Testis (tissue), 2 donors: ENCODE measurements at regions not wholly inside any gene's neighbourhood (a gene's known extent, or its start where the extent isn't known, plus 50 kb on each side); places are given as distances from the start of the nearest gene placed in this dataset.
A peak's percentile ranks its signal among the peaks of the same experiment; 100 is the strongest.

Source experiments
- DNase-seq: peaks from one replicate; pipeline ENCODE4 v3.0.0-alpha.2; 2019
- H3K27ac ChIP-seq, 2 donors: fragments of 200-600 bp; sonication (generic); one replicate each; pipeline ENCODE4 v1.5.1; 2019
- H3K27me3 ChIP-seq: fragments of 200-600 bp; sonication (generic); one replicate; pipeline ENCODE4 v1.5.1; 2019
- H3K36me3 ChIP-seq: fragments of 200-600 bp; sonication (generic); one replicate; pipeline ENCODE4 v1.5.1; 2017; ENCODE audit warnings: low read depth; ENCODE audit errors: missing control alignments
- H3K4me1 ChIP-seq: fragments of 200-600 bp; sonication (generic); one replicate; pipeline ENCODE4 v1.5.1; 2019
- H3K4me3 ChIP-seq, 2 donors: fragments of 200-600 bp; sonication (generic); one replicate each; pipeline ENCODE4 v1.5.1; 2017 to 2019
- H3K9me3 ChIP-seq: fragments of 200-600 bp; sonication (generic); one replicate; pipeline ENCODE4 v1.5.1; 2017
- POLR2A ChIP-seq: fragments of 450-650 bp; IDR thresholded peaks from one replicate; pipeline ENCODE4 v1.6.1; 2017; ENCODE audit warnings: antibody characterized with exemption, mild to moderate bottlenecking, moderate library complexity
- WGBS, 2 donors: methylation state at CpG; one replicate each; pipeline ENCODE4 v1.1.5; 2018; 5-methylcytosine and 5-hydroxymethylcytosine counted together
- intact Hi-C: fragments of 100-400 bp; cut with DNase I; formaldehyde crosslinking; loops from one replicate; pipeline ENCODE4 v1.15.1; 2023; ENCODE audit warnings: low total_unique reads
- TF ChIP-seq, protein P1 (sequence below), 3 experiments: fragments of 450-650 bp in 2 of 3; fragments of 200-600 bp in 1 of 3; sonication (generic) in 1 of 3; IDR thresholded peaks; one replicate each; pipeline ENCODE4 v1.5.1; 2016 to 2019; ENCODE audit warnings: antibody characterized with exemption in 3 of 3, mild to moderate bottlenecking in 2 of 3, moderate library complexity in 1 of 3

DNA sequence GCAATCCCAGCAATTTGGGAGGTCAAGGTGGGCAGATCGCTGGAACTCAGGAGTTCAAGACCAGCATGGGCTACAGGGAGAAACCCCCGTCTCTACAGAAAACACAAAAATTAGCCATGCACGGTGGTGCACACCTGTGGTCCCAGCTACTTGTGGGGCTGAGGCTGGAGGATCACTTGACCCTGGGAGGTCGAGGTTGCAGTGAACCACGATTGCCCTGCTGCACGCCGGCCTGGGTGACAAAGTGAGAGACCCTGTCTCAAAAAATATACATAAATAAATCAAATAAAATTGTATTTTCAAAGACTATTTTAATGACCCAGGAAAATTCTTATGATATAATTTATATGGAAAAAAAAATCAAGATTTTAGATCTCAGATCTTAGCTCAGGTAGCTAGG is 191.5 kb downstream of the ZFP36L2 start:
- DNase-seq = no peak
- intact Hi-C loops = no loop called here
- no peaks in the 10 kb centered on the region for H3K27me3 ChIP-seq
- no peaks in the 10 kb centered on the region for H3K9me3 ChIP-seq
- no peaks in the 10 kb centered on the region for H3K36me3 ChIP-seq
- peaks cover 15% of the 10 kb centered on the region for H3K4me1 ChIP-seq
- WGBS, 2 donors = 92 to 93% methylated on average over 7 of the region's 7 CpGs
- H3K27ac ChIP-seq = no peak overlapping the region
- TF ChIP-seq, protein P1, sequence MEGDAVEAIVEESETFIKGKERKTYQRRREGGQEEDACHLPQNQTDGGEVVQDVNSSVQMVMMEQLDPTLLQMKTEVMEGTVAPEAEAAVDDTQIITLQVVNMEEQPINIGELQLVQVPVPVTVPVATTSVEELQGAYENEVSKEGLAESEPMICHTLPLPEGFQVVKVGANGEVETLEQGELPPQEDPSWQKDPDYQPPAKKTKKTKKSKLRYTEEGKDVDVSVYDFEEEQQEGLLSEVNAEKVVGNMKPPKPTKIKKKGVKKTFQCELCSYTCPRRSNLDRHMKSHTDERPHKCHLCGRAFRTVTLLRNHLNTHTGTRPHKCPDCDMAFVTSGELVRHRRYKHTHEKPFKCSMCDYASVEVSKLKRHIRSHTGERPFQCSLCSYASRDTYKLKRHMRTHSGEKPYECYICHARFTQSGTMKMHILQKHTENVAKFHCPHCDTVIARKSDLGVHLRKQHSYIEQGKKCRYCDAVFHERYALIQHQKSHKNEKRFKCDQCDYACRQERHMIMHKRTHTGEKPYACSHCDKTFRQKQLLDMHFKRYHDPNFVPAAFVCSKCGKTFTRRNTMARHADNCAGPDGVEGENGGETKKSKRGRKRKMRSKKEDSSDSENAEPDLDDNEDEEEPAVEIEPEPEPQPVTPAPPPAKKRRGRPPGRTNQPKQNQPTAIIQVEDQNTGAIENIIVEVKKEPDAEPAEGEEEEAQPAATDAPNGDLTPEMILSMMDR (IDR thresholded peaks at IDR 0.05) = no peak
- no peak for TF ChIP-seq POLR2A
- H3K4me3 ChIP-seq = no peak overlapping the region

DNA sequence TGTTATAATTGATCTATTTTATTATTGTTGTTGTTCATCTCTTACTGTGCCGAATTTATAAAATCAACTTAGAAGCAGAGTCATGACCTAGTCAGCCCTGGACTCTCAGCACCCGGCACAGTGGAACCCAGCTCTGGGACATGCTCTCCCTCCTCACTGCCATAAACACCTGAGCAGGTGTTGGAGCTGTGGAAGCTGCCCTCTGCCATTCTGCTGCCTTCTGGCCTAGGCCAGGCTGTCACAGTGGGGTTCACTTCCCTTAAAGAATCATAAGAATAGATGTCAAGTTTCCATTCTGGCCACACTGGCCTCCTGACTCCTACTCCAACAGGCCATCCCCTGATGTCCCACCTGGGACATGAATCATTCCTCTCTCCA is 192.2 kb downstream of the ZFP36L2 start:
- Histone ChIP-seq H3K4me1 (peaks cover 15% of the 10 kb centered on the region), H3K4me3 (no peak overlapping the region), H3K27me3 (no peaks in the 10 kb centered on the region), H3K9me3 (no peaks in the 10 kb centered on the region), H3K36me3 (no peaks in the 10 kb centered on the region), H3K27ac (no peak overlapping the region)
- TF ChIP-seq, protein P1 (IDR thresholded peaks at IDR 0.05) = no peak
- TF ChIP-seq POLR2A = no peak
- no peak for DNase-seq
- intact Hi-C loops = no loop called here
- WGBS, 2 donors = 80 to 90% methylated on average over 2 of the region's 2 CpGs

DNA sequence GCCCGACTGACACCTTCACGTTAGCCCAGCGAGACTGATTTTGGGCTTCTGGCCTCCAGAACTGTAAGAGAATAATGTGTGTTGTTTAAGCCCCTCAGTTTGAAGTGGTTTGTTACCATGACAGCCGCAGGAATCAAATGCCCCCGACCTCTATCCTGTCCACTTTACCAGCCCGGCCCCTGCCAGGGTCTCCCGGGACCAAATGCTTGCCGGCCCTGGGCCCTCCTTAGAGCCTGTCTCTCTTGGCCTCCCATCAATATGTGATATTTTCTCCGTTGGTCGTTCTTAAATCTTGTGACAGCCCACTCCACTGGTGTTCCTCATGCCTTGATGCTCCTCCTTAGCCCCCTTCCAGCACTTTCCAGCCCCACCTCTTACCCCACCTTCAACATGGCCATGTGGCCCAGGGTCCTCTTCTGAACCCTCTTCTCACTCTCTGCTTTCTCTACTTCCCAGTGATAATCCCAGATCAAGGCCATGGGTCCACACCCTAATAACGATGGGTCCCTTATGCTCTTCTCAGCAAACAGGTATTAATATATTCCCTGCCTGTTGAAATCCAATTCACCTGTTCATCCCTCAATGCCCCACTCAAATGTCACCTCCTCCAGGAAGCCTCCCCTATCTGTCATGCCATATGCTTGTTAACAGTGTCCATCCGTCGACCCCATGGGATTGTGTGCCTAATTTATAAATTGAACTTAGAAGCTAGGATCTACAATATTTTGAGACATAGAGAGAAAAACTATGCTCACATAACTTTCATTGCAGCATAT is 192.8 kb downstream of the ZFP36L2 start:
- TF ChIP-seq POLR2A = no peak
- TF ChIP-seq, protein P1 (IDR thresholded peaks at IDR 0.05) = no peak
- intact Hi-C loops = no loop called here
- Histone ChIP-seq H3K9me3 (no peaks in the 10 kb centered on the region), H3K4me3 (no peak overlapping the region), H3K36me3 (no peaks in the 10 kb centered on the region), H3K4me1 (peaks cover 15% of the 10 kb centered on the region), H3K27ac (peak overlapping the region in 1 of 2 donors; percentile 58), H3K27me3 (no peaks in the 10 kb centered on the region)
- no peak for DNase-seq
- WGBS, 2 donors = 93 to 94% methylated on average over 13 of the region's 13 CpGs

DNA sequence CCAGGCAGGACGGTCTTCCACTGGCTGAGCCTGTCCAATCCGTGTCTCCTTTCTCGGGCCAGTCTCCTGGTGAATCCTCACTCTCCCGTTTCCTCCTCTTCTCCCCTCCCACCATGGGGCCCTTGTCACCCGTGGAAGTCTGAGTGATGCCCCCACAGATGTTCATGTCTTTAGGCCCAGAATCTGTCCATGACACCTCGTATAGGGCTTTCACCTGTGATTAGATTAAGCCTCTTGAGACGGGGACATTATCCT is 193.5 kb downstream of the ZFP36L2 start:
- Histone ChIP-seq H3K27me3 (no peaks in the 10 kb centered on the region), H3K4me1 (peaks cover 15% of the 10 kb centered on the region), H3K36me3 (no peaks in the 10 kb centered on the region), H3K4me3 (no peak overlapping the region), H3K9me3 (no peaks in the 10 kb centered on the region), H3K27ac (peak overlapping the region; percentile 52 to 58)
- no peak for DNase-seq
- TF ChIP-seq POLR2A = no peak
- TF ChIP-seq, protein P1 (IDR thresholded peaks at IDR 0.05) = no peak
- intact Hi-C loops = no loop called here
- WGBS, 2 donors = 69 to 70% methylated on average over 7 of the region's 7 CpGs
